ENCODE measurements at regions not wholly inside any gene's neighbourhood (a gene's known extent, or its start where the extent isn't known, plus 50 kb on each side); places are given as distances from the start of the nearest gene placed in this dataset.

- no peak for DNase-seq
Measured at GRCh38 chr1:166221316-166221715, 54.5 kb upstream of the FAM78B start.

GRCh38 chr1:166233750-166234366, 67.1 kb upstream of the FAM78B start:
- DNase-seq, result no peak

GRCh38 chr1:166235728-166236127, 68.9 kb upstream of the FAM78B start:
- DNase-seq, result no peak

GRCh38 chr1:166237675-166238074, 70.9 kb upstream of the FAM78B start:
- no peak for DNase-seq

- DNase-seq, result no peak
Measured at GRCh38 chr1:166253076-166253779, 86.4 kb upstream of the FAM78B start.

GRCh38 chr1:166258017-166258416, 91.2 kb upstream of the FAM78B start:
- DNase-seq, result peak in 1 of 2 experiments; percentile 17

GRCh38 chr1:166261511-166261910, 94.7 kb upstream of the FAM78B start:
- DNase-seq, result no peak

GRCh38 chr1:166270476-166271150, 103.8 kb upstream of the FAM78B start:
- no peak for DNase-seq

GRCh38 chr1:166271151-166271538, 104.3 kb upstream of the FAM78B start:
- DNase-seq, result no peak

- no peak for DNase-seq
Measured at GRCh38 chr1:166272155-166272554, 105.4 kb upstream of the FAM78B start.

- DNase-seq, result no peak
Measured at GRCh38 chr1:166272851-166273250, 106.0 kb upstream of the FAM78B start.

- DNase-seq, result no peak
Measured at GRCh38 chr1:166273618-166274017, 106.8 kb upstream of the FAM78B start.

- no peak for DNase-seq
Measured at GRCh38 chr1:166282391-166283137, 115.8 kb upstream of the FAM78B start.

GRCh38 chr1:166283190-166283589, 116.4 kb upstream of the FAM78B start:
- no peak for DNase-seq

GRCh38 chr1:166283600-166283999, 116.8 kb upstream of the FAM78B start:
- DNase-seq, result no peak

GRCh38 chr1:166289309-166290050, 122.7 kb upstream of the FAM78B start:
- DNase-seq, result peak in 1 of 2 experiments; percentile 13

GRCh38 chr1:166295656-166296055, 128.9 kb upstream of the FAM78B start:
- DNase-seq, result no peak

GRCh38 chr1:166297993-166298392, 131.2 kb upstream of the FAM78B start:
- no peak for DNase-seq

GRCh38 chr1:166300767-166301166, 134.0 kb upstream of the FAM78B start:
- DNase-seq, result no peak

- DNase-seq, result no peak
Measured at GRCh38 chr1:166302989-166303758, 136.4 kb upstream of the FAM78B start.

- no peak for DNase-seq
Measured at GRCh38 chr1:166304131-166304530, 137.3 kb upstream of the FAM78B start.

- DNase-seq, result no peak
Measured at GRCh38 chr1:166305371-166305770, 138.6 kb upstream of the FAM78B start.

Measured in NCI-H526 (cell line).